ENCODE measurements at regions not wholly inside any gene's neighbourhood (a gene's known extent, or its start where the extent isn't known, plus 50 kb on each side); places are given as distances from the start of the nearest gene placed in this dataset.

GRCh38 chr2:164288235-164288634 lies 333.0 kb downstream of the GRB14 start:
- Histone ChIP-seq H3K36me3 (replicated peaks; ENCODE audit: low read depth, low read length) (no peaks in the 10 kb centered on the region), H3K27ac (ENCODE audit: low read length) (no peak overlapping the region), H3K4me1 (ENCODE audit: low read length) (no peaks in the 10 kb centered on the region), H3K9me3 (ENCODE audit: insufficient read depth, low read length) (no peaks in the 10 kb centered on the region), H2AFZ (ENCODE audit: low read depth, low read length) (no peak overlapping the region), H3K79me2 (ENCODE audit: low read length) (no peaks in the 10 kb centered on the region), H4K20me1 (ENCODE audit: insufficient read depth, low read length) (no peaks in the 10 kb centered on the region), H3K4me2 (ENCODE audit: low read length) (no peak overlapping the region), H3K4me3 (ENCODE audit: low read length) (no peak overlapping the region), H3K27me3 (ENCODE audit: low read depth, low read length) (no peaks in the 10 kb centered on the region), H3K9ac (ENCODE audit: low read length) (no peak overlapping the region)
- TF ChIP-seq CTCF (IDR thresholded peaks at IDR 0.05; ENCODE audit: low read depth, low read length): no peak
- no peak for TF ChIP-seq EZH2phosphoT487 (IDR thresholded peaks at IDR 0.05; ENCODE audit: low read depth)

- Histone ChIP-seq H3K4me3 (ENCODE audit: low read length) (no peak overlapping the region), H3K27me3 (ENCODE audit: low read depth, low read length) (no peaks in the 10 kb centered on the region), H3K36me3 (replicated peaks; ENCODE audit: low read depth, low read length) (no peaks in the 10 kb centered on the region), H3K9ac (ENCODE audit: low read length) (no peak overlapping the region), H3K4me2 (ENCODE audit: low read length) (no peak overlapping the region), H3K27ac (ENCODE audit: low read length) (no peak overlapping the region), H2AFZ (ENCODE audit: low read depth, low read length) (no peak overlapping the region), H4K20me1 (ENCODE audit: insufficient read depth, low read length) (no peaks in the 10 kb centered on the region), H3K9me3 (ENCODE audit: insufficient read depth, low read length) (no peaks in the 10 kb centered on the region), H3K4me1 (ENCODE audit: low read length) (no peaks in the 10 kb centered on the region), H3K79me2 (ENCODE audit: low read length) (no peaks in the 10 kb centered on the region)
- no peak for TF ChIP-seq CTCF (IDR thresholded peaks at IDR 0.05; ENCODE audit: low read depth, low read length)
- TF ChIP-seq EZH2phosphoT487 (IDR thresholded peaks at IDR 0.05; ENCODE audit: low read depth): no peak
Observed at GRCh38 chr2:164287056-164287455, 334.2 kb downstream of the GRB14 start.

- Histone ChIP-seq H4K20me1 (ENCODE audit: insufficient read depth, low read length) (no peaks in the 10 kb centered on the region), H3K4me3 (ENCODE audit: low read length) (no peak overlapping the region), H3K9ac (ENCODE audit: low read length) (no peak overlapping the region), H3K36me3 (replicated peaks; ENCODE audit: low read depth, low read length) (no peaks in the 10 kb centered on the region), H3K4me2 (ENCODE audit: low read length) (no peak overlapping the region), H3K79me2 (ENCODE audit: low read length) (no peaks in the 10 kb centered on the region), H3K27ac (ENCODE audit: low read length) (no peak overlapping the region), H3K27me3 (ENCODE audit: low read depth, low read length) (no peaks in the 10 kb centered on the region), H3K4me1 (ENCODE audit: low read length) (no peaks in the 10 kb centered on the region), H3K9me3 (ENCODE audit: insufficient read depth, low read length) (no peaks in the 10 kb centered on the region), H2AFZ (ENCODE audit: low read depth, low read length) (no peak overlapping the region)
- TF ChIP-seq EZH2phosphoT487 (IDR thresholded peaks at IDR 0.05; ENCODE audit: low read depth): no peak
- TF ChIP-seq CTCF (IDR thresholded peaks at IDR 0.05; ENCODE audit: low read depth, low read length): no peak
Observed at GRCh38 chr2:164285576-164285975, 335.7 kb downstream of the GRB14 start.

GRCh38 chr2:164281896-164282295 lies 339.4 kb downstream of the GRB14 start:
- TF ChIP-seq CTCF (IDR thresholded peaks at IDR 0.05; ENCODE audit: low read depth, low read length) (no peak), EZH2phosphoT487 (IDR thresholded peaks at IDR 0.05; ENCODE audit: low read depth) (no peak)
- no peak overlapping the region for H3K4me3 ChIP-seq (ENCODE audit: low read length)
- no peaks in the 10 kb centered on the region for H4K20me1 ChIP-seq (ENCODE audit: insufficient read depth, low read length)
- no peak overlapping the region for H2AFZ ChIP-seq (ENCODE audit: low read depth, low read length)
- no peaks in the 10 kb centered on the region for H3K36me3 ChIP-seq (replicated peaks; ENCODE audit: low read depth, low read length)
- H3K27me3 ChIP-seq (ENCODE audit: low read depth, low read length): no peaks in the 10 kb centered on the region
- no peaks in the 10 kb centered on the region for H3K4me1 ChIP-seq (ENCODE audit: low read length)
- H3K4me2 ChIP-seq (ENCODE audit: low read length): no peak overlapping the region
- H3K9me3 ChIP-seq (ENCODE audit: insufficient read depth, low read length): no peaks in the 10 kb centered on the region
- no peak overlapping the region for H3K9ac ChIP-seq (ENCODE audit: low read length)
- no peak overlapping the region for H3K27ac ChIP-seq (ENCODE audit: low read length)
- H3K79me2 ChIP-seq (ENCODE audit: low read length): no peaks in the 10 kb centered on the region
